ENCODE measurements at regions not wholly inside any gene's neighbourhood (a gene's known extent, or its start where the extent isn't known, plus 50 kb on each side); places are given as distances from the start of the nearest gene placed in this dataset.

GRCh38 chr7:85498031-85498430 lies 311.2 kb upstream of the SEMA3D start:
- no peak for DNase-seq (ENCODE audit: low spot score)

- no peak for DNase-seq (ENCODE audit: low spot score)
These were observed 302.6 kb upstream of the SEMA3D start for GRCh38 chr7:85489498-85489897.

GRCh38 chr7:85488406-85488805 lies 301.6 kb upstream of the SEMA3D start:
- DNase-seq (ENCODE audit: low spot score): no peak

- no peak for DNase-seq (ENCODE audit: low spot score)
These were observed 296.3 kb upstream of the SEMA3D start for GRCh38 chr7:85483177-85483576.

- no peak for DNase-seq (ENCODE audit: low spot score)
These were observed 293.8 kb upstream of the SEMA3D start for GRCh38 chr7:85480666-85481065.

- no peak for DNase-seq (ENCODE audit: low spot score)
These were observed 293.2 kb upstream of the SEMA3D start for GRCh38 chr7:85479918-85480643.

GRCh38 chr7:85478530-85478929 lies 291.7 kb upstream of the SEMA3D start:
- DNase-seq (ENCODE audit: low spot score): no peak

- no peak for DNase-seq (ENCODE audit: low spot score)
These were observed 288.6 kb upstream of the SEMA3D start for GRCh38 chr7:85475476-85475875.

GRCh38 chr7:85475071-85475470 lies 288.2 kb upstream of the SEMA3D start:
- DNase-seq (ENCODE audit: low spot score): no peak

- DNase-seq (ENCODE audit: low spot score): no peak
These were observed 287.4 kb upstream of the SEMA3D start for GRCh38 chr7:85474234-85474633.

GRCh38 chr7:85471740-85472139 lies 284.9 kb upstream of the SEMA3D start:
- no peak for DNase-seq (ENCODE audit: low spot score)

GRCh38 chr7:85471307-85471706 lies 284.5 kb upstream of the SEMA3D start:
- DNase-seq (ENCODE audit: low spot score): no peak

GRCh38 chr7:85469446-85470010 lies 282.7 kb upstream of the SEMA3D start:
- no peak for DNase-seq (ENCODE audit: low spot score)

GRCh38 chr7:85464042-85464651 lies 277.3 kb upstream of the SEMA3D start:
- no peak for DNase-seq (ENCODE audit: low spot score)

GRCh38 chr7:85462671-85463070 lies 275.8 kb upstream of the SEMA3D start:
- DNase-seq (ENCODE audit: low spot score): no peak

- no peak for DNase-seq (ENCODE audit: low spot score)
These were observed 271.1 kb upstream of the SEMA3D start for GRCh38 chr7:85457911-85458310.

- DNase-seq (ENCODE audit: low spot score): no peak
These were observed 269.4 kb upstream of the SEMA3D start for GRCh38 chr7:85456254-85456653.

- DNase-seq (ENCODE audit: low spot score): no peak
These were observed 268.0 kb upstream of the SEMA3D start for GRCh38 chr7:85454904-85455303.

GRCh38 chr7:85452674-85453073 lies 265.8 kb upstream of the SEMA3D start:
- DNase-seq (ENCODE audit: low spot score): no peak

GRCh38 chr7:85449478-85449877 lies 262.6 kb upstream of the SEMA3D start:
- no peak for DNase-seq (ENCODE audit: low spot score)

GRCh38 chr7:85447004-85447403 lies 260.1 kb upstream of the SEMA3D start:
- no peak for DNase-seq (ENCODE audit: low spot score)

GRCh38 chr7:85426487-85426960 lies 239.7 kb upstream of the SEMA3D start:
- DNase-seq (ENCODE audit: low spot score): no peak

- no peak for DNase-seq (ENCODE audit: low spot score)
These were observed 237.4 kb upstream of the SEMA3D start for GRCh38 chr7:85424298-85424697.
